WERI-Rb-1 (cell line): ENCODE measurements at regions not wholly inside any gene's neighbourhood (a gene's known extent, or its start where the extent isn't known, plus 50 kb on each side); places are given as distances from the start of the nearest gene placed in this dataset.

Source experiments
- DNase-seq: peaks from one replicate; pipeline ENCODE4 v3.0.0-alpha.2; 2020
- H3K27ac ChIP-seq: fragments of 250-450 bp; sonication (Bioruptor Pico); 2 replicates; pipeline ENCODE4 v1.5.1; 2020; ENCODE audit warnings: mild to moderate bottlenecking, moderate library complexity
- H3K27me3 ChIP-seq: fragments of 250-450 bp; sonication (Bioruptor Pico); 2 replicates; pipeline ENCODE4 v1.5.1; 2021; ENCODE audit warnings: mild to moderate bottlenecking, low read depth, moderate library complexity; ENCODE audit not compliant: insufficient read depth, severe bottlenecking
- H3K36me3 ChIP-seq: fragments of 250-450 bp; sonication (Bioruptor Pico); 2 replicates; pipeline ENCODE4 v1.5.1; 2020; ENCODE audit warnings: mild to moderate bottlenecking, moderate library complexity
- H3K4me3 ChIP-seq: 2 replicates; pipeline ENCODE4 v1.5.1; 2011; ENCODE audit warnings: low read depth, mild to moderate bottlenecking, control low read depth, low read length
- H3K9me3 ChIP-seq: fragments of 250-450 bp; sonication (Bioruptor Pico); 2 replicates; pipeline ENCODE4 v1.5.1; 2021; ENCODE audit warnings: mild to moderate bottlenecking, moderate library complexity; ENCODE audit not compliant: severe bottlenecking
- TF ChIP-seq, protein P1 (sequence below): IDR thresholded peaks from 2 replicates; pipeline ENCODE4 v1.5.1; 2011; ENCODE audit warnings: low read depth, mild to moderate bottlenecking, control low read depth, inconsistent platforms, low read length

DNA sequence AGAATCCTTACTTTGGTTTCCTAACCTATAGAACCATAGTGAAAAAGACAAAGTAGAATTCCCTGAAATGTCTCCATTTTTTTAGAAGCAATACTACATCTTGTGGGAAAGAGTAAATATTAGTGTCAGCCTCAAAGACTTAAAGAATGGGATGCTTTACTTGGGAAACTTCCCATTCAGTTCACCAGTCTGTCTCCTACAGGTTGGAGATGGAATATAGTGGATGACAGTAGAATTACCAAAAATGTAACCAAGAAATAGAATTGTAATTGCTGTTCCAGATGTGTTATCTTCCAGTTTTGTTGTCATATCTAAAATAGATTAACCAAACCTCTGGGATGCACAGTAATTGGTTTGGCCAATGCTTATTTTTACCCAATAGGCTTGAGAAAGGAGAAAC, 338.6 kb upstream of the GRID2 start:
- Histone ChIP-seq H3K27ac (no peak overlapping the region), H3K27me3 (no peaks in the 10 kb centered on the region), H3K9me3 (no peaks in the 10 kb centered on the region), H3K36me3 (no peaks in the 10 kb centered on the region), H3K4me3 (no peak overlapping the region)
- no peak for DNase-seq
- TF ChIP-seq, protein P1, sequence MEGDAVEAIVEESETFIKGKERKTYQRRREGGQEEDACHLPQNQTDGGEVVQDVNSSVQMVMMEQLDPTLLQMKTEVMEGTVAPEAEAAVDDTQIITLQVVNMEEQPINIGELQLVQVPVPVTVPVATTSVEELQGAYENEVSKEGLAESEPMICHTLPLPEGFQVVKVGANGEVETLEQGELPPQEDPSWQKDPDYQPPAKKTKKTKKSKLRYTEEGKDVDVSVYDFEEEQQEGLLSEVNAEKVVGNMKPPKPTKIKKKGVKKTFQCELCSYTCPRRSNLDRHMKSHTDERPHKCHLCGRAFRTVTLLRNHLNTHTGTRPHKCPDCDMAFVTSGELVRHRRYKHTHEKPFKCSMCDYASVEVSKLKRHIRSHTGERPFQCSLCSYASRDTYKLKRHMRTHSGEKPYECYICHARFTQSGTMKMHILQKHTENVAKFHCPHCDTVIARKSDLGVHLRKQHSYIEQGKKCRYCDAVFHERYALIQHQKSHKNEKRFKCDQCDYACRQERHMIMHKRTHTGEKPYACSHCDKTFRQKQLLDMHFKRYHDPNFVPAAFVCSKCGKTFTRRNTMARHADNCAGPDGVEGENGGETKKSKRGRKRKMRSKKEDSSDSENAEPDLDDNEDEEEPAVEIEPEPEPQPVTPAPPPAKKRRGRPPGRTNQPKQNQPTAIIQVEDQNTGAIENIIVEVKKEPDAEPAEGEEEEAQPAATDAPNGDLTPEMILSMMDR, result no peak

DNA sequence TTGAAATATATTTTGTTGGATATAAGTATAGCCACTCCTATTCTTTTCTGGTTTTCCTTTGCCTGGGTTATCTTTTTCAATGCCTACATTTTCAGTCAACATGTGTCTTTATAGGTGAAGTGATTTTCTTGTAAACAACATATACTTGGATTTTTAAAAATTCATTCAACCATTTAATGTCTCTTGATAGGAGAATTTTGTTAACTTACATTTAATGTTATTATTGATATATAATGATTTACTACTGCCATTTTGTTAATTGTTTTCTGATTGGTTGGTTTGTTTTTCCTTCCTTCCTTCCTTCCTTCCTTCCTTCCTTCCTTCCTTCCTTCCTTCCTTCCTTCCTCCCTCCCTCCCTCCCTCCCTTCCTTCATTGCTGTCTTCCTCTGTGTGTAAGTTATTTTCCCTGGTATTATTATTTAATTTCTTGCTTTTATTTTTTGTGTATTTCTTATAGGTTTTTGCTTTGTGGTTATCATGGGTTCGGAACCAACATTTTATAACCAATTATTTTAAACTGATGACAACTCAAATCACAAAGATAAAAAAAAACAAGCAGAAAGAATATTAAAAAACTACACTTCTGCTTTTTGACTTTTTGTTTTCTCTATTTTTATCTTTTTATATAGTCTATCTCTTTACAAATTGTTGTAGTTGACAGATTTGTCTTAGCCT, 330.1 kb upstream of the GRID2 start:
- no peak overlapping the region for H3K27ac ChIP-seq
- TF ChIP-seq, protein P1, result no peak

DNA sequence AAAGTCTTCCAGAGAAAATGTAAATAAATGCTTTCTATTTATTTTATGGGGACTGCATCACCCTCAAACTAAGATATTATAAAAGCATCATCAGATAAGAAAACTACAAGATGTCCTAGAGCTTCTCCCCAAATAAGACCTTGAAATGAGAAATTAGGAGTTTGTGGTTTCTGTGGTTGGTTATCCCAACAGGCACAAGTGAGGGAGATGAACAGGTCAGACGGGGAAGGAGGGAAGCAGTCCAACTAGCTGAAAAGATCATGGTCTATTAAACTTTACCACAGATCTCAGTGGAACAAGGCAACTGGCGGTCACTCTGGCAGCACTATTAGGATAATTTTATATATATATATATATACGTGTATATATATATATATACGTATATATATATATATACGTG, 319.3 kb upstream of the GRID2 start:
- Histone ChIP-seq H3K36me3 (no peaks in the 10 kb centered on the region), H3K4me3 (no peak overlapping the region), H3K27me3 (no peaks in the 10 kb centered on the region), H3K27ac (no peak overlapping the region), H3K9me3 (no peaks in the 10 kb centered on the region)
- no peak for DNase-seq
- TF ChIP-seq, protein P1, result no peak

More for the DNA sequence above, 330.1 kb upstream of the GRID2 start:
- Histone ChIP-seq H3K27me3 (no peaks in the 10 kb centered on the region), H3K9me3 (no peaks in the 10 kb centered on the region), H3K4me3 (no peak overlapping the region), H3K36me3 (no peaks in the 10 kb centered on the region)
- no peak for DNase-seq

DNA sequence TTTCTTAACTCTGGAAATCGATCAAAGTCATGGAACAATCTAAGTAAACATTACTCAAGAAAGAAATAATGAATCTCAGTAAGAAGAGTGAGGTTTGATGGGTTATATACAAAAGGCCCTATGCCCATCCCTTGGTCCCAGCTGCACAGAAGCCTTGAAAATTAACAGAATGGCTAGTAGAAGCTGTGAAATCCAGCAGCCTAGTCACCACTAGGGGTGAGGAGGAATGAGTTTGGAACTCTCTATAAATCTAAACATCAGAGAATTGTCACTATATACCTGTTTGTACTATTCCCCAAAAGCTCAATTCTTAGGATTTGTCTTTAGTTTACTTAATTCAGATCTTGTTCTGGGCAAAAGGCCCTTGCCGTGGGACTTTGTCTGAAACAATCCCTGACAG, 313.9 kb upstream of the GRID2 start:
- TF ChIP-seq, protein P1, result no peak
- DNase-seq, result no peak
- Histone ChIP-seq H3K27ac (no peak overlapping the region), H3K4me3 (no peak overlapping the region), H3K36me3 (no peaks in the 10 kb centered on the region), H3K27me3 (no peaks in the 10 kb centered on the region), H3K9me3 (no peaks in the 10 kb centered on the region)

DNA sequence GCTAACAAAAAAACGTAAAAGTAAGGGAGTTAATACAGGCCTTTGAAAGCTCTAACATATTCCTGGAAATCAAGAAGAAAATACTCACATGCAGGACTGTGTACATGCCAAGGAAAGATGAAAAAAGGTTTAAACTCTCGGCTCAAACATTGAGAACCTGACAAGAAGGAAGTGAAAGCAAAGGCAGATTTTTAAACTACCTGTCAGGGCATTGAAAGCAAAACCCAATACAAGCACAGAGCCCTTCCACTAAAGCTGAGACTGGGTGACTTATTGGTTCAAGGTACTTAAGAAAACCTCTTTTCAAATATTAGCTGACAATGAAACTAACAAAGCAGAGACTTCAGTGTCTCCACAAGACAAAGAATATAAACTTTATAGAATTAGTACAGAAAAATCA, 313.0 kb upstream of the GRID2 start:
- TF ChIP-seq, protein P1, result no peak
- DNase-seq, result no peak

DNA sequence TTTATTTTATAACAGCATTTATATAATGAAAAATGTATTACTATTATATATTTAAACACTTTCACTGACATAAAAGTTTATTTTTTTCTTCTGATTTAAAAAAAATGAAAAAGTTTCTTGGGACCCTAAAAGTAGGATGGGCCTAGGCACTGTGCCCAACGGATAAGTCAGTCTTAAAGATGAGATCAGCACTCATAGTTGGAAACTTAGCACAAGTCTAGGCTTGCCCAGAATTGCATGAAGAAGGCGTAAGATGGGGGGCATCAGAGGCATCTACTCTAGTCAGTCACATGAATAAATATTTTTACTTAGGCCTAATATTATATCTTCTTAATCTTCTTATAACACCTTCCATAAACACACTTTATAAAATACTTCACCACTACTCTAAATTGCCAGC, 306.7 kb upstream of the GRID2 start:
- H3K27me3 ChIP-seq, result no peaks in the 10 kb centered on the region
- no peak for DNase-seq
- H3K36me3 ChIP-seq, result no peaks in the 10 kb centered on the region
- TF ChIP-seq, protein P1, result no peak
- no peaks in the 10 kb centered on the region for H3K9me3 ChIP-seq
- no peak overlapping the region for H3K4me3 ChIP-seq
- no peak overlapping the region for H3K27ac ChIP-seq

More for the DNA sequence above, 313.0 kb upstream of the GRID2 start:
- H3K36me3 ChIP-seq, result no peaks in the 10 kb centered on the region
- no peaks in the 10 kb centered on the region for H3K9me3 ChIP-seq
- no peak overlapping the region for H3K4me3 ChIP-seq
- no peak overlapping the region for H3K27ac ChIP-seq
- H3K27me3 ChIP-seq, result no peaks in the 10 kb centered on the region
